ENCODE measurements at regions not wholly inside any gene's neighbourhood (a gene's known extent, or its start where the extent isn't known, plus 50 kb on each side); places are given as distances from the start of the nearest gene placed in this dataset.
"Not testable (repeated sequence)": the region's sequence is repeated elsewhere in the genome, so short reads cannot be mapped to it uniquely, and the experiment has no call there.

DNA sequence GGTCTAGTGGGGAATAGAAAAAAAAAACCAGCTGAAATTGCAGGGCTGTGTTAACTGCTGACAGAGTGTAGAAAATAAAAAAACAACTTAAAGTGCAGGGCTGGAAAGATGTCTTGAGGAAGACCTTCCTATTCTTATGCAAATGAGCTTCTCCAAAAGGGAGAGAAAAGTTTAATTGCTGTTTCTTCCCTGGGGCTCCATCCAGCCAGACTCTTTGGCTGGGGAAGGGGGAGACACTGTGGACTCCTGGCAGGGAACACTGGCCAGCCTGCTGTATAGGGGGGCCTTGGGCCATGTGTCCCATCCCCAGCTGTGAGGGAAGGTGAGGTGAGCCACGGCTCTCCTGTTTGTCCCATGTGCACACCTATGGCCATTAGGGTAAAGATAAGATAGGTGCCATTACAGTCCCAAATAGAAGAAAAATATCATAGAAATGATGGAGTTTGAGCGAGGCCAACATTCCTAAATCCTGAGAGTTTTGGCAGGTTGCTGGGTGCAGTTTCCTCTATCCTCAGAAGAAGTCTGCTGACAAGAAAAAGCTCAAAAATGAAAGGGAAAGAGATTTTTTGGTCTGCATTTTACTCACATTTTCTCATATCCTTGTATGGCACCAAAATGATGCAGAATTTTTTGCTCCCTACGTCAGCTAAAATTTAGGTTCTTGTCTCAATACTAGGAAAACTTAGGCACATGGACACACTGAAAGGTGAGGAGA lies 901.7 kb downstream of the PLOD2 start:
- no peak for DNase-seq (ENCODE audit: low read depth)

DNA sequence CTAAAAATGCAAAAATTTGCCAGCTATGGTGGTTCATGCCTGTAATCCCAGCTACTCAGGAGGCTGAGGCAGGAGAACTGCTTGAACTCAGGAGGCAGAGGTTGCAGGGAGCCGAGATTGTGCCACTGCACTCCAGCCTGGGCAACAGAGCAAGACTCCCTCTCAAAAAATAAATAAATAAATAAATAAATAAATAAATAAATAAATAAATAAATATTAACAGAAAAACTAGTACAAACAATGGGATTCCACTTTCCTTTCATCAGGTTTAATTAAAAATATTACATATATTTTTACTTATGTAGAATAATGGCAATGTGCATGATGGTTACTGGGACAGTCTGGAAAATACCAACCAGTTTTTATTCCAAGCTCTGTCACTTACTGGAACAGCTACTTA lies 897.5 kb downstream of the PLOD2 start:
- DNase-seq (ENCODE audit: low read depth): not testable (repeated sequence)

DNA sequence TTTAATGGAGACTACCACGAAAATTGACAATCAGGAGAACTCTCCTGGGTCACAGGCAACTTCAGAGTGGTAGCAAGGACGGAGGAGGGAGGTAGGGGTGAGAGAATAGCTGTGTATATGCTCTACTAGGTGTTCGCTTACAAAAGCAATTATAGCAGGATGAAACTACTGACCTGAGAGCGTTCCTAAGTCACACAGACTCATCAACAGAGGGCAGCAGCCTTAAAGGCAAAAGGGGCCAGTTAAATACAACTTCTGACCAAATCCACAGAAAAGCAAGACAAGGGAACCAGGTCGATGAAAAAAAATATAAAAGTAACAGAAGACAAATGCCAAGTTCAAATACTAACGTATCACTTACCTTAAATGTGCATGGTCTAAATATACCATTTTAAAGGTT lies 894.6 kb downstream of the PLOD2 start:
- no peak for DNase-seq (ENCODE audit: low read depth)

DNA sequence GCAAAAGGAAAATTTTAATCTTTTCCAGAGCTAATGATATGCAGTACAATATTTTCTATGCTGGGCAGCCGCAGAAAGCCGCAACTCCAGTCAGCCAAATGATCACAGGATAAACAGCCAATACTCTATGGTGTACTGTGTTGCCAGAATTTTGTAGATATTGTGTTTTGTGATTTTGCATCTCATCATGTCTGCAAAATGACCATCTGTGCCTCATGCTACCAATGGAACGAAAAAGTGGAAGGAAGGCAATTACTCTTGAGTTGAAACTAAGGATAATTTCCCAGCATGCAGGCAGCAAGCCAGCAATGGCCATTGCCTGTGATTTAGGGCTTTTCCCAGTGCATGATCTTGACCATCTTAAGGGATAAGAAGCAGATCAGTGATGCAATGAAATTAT lies 891.9 kb downstream of the PLOD2 start:
- no peak for DNase-seq (ENCODE audit: low read depth)

DNA sequence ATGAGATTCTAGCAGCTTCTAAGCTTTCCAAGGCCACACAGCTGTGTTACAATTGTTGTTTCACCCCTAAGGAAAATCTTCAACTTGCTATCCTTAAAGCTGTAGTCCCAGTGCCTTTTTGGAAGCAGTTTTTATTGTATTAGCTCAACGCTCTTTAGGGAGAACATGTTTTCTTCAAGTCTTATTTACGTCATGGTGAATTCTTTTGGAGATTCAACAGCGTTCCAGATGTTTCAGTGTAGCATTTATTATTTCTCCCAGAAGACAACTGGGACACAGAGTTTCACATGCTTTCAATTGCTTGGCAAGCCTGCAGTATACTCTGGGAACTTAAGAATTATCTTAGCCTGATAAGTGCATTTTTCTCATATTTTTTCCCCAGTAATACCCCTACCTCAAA lies 888.3 kb downstream of the PLOD2 start:
- no peak for DNase-seq (ENCODE audit: low read depth)

DNA sequence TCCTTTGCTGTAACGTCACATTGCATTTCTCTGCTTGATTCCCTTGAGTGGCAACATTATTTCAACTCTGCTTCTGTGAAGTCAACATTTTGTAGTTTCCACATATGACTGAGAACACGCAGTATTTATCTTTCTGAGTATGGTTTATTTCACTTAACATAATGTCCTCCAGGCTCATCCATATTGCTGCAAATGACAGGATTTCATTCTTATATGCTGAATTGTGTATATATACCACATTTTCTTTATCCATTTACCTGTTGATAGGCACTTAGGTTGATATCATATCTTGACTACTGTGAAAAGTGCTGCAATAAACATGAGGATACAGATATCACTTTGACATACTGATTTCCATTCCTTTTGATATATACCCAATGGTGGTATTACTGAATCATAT lies 878.5 kb downstream of the PLOD2 start:
- DNase-seq (ENCODE audit: low read depth): no peak

DNA sequence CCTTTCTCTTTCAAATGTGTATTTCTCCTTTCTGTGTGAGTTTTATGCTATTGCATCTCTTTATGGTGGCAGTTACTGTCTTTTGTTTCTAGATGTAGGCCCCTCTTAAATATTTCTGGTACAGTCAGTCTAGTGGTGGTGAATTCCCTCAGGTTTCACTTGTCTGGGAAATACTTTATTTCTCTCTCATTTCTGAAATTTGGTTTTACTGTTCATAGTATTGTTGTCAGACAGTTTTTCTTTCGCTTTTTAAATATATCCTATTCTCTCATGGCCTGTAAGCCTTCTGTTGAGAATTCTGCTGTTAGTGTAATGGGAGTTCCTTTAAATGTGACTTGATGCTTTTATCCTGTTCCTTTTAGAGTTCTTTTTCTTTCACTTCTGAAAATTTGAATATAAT lies 874.0 kb downstream of the PLOD2 start:
- no peak for DNase-seq (ENCODE audit: low read depth)

DNA sequence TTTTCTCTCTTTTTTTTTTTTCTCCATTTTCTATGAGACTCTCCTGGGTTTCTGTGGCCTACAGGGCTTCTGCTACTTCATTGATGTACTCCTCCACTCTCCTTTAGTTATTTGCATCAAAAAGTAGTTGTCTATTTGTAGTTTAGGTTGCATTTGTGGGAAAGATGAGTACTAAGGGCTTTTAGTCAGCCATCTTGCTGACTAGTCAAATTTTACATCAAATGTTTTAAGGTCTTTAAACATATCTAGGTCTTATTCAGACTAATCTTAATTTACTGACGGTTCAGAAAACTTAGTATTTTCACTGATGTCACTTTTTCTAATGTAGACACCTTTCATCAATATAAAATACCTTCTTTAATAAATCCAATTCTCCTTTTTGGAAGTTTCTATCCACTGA lies 871.0 kb downstream of the PLOD2 start:
- DNase-seq (ENCODE audit: low read depth): no peak

DNA sequence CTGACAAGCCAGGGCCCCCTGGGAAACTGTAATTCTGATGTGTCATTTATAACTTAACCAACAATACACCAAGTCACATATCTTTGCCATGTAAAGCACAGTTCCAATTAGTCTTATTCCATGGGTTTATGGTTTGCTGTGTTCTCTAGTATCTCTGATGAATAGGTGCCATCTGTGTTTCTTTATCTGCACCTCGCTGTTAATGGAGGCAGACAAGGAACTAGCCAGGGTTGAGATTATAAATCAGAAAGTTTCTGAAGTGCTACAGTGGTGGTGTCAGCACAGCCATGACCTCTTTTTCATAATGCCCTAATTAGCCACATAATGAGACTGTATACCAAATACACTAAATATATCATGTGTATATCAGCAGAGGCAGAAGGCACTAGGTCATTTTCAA lies 866.4 kb downstream of the PLOD2 start:
- DNase-seq (ENCODE audit: low read depth): no peak

DNA sequence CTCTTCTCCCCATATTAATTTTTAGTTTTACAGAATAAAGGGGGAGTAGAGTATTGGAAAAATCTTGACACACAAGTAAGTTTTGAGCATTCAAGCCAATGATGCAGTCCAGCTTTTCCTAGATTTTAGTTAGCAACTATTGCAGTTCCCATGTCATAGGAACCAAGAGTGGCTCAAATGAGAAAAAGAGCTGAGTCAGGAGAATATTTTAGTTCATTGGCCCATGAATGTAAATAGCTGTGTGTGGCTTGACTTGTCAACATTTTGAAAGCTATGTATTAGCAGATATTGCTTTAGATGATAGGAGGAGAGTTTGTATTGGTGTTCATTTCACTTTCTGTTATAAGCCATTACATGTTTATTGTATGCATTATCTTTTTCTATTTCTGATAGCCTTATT lies 853.7 kb downstream of the PLOD2 start:
- no peak for DNase-seq (ENCODE audit: low read depth)

DNA sequence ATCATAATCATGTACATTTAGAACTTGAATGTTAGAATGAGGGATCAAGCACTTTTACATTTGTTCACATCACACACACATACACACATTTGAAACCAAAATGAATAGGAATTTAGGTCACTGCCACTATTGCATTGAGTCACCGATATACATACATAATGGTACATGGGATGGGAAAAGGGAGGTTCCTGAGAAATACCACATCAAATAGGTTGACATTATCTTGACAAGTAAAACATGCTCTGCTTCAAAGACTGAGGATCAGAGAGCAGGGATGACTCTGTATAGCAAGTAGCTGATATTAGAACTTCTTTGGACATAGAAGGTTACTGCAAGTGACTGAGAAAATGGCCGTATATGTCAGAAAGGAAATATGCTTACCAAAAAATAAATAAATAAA lies 847.2 kb downstream of the PLOD2 start:
- no peak for DNase-seq (ENCODE audit: low read depth)

DNA sequence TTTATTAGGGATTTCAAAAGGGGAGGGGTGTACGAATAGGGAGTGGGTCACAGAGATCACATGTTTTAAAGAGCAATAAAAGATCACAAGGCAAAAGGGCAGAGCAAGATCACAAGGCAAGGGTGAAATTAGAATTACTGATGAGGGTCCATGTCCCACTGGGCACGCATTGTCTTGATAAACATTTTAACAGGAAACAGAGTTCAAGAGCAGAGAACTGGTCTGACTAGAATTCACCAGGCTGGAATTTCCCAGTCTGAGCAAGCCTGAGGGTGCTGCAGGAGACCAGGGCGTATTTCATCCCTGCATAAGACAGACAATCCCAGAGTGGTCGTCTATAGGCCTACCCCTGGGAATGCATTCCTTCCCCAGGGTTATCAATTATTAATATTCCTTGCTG lies 844.7 kb downstream of the PLOD2 start:
- not testable (repeated sequence) for DNase-seq (ENCODE audit: low read depth)

DNA sequence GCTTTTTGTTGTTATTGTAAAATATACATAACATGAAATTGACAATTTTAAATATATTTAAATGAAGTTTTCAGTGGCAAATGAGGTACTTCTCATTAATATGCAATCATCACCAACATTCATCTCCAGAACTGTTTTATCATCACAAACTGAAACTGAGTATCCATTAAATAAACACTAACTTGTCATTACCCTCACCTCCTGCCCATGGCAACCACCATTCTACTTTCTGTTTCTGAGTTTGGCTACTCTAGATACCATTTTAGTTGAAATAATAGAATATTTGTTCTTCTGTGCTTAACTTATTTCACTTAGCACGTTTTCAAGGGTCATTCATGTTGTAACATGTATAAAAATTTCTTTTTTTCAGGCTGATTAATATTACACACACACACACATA lies 834.3 kb downstream of the PLOD2 start:
- no peak for DNase-seq (ENCODE audit: low read depth)

DNA sequence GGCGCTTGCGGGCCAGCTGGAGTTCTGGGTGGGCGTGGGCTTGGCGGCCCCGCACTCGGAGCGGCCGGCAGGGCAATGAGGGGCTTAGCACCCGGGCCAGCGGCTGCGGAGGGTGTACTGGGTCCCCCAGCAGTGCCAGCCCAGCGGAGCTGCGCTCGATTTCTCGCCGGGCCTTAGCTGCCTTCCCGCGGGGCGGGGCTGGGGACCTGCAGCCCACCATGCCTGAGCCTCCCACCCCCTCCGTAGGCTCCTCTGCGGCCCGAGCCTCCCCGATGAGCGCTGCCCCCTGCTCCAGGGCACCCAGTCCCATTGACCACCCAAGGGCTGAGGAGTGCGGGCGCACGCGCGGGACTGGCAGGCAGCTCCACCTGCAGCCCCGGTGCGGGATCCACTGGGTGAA lies 827.6 kb downstream of the PLOD2 start:
- not testable (repeated sequence) for DNase-seq (ENCODE audit: low read depth)

DNA sequence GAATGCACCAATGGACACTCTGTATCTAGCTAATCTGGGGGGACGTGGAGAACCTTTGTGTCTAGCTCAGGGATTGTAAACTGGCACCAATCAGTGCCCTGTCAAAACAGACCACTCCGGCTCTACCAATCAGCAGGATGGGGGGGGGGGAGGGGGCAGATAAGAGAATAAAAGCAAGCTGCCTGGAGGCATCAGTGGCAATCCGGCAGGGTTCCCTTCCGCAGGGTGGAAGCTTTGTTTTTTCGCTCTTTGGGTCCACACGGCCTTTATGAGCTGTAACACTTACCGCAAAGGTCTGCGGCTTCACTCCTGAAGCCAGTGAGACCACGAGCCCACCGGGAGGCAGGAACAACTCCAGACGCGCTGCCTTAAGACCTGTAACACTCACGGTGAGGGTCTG lies 827.1 kb downstream of the PLOD2 start:
- peak; percentile 3 for DNase-seq (ENCODE audit: low read depth)

DNA sequence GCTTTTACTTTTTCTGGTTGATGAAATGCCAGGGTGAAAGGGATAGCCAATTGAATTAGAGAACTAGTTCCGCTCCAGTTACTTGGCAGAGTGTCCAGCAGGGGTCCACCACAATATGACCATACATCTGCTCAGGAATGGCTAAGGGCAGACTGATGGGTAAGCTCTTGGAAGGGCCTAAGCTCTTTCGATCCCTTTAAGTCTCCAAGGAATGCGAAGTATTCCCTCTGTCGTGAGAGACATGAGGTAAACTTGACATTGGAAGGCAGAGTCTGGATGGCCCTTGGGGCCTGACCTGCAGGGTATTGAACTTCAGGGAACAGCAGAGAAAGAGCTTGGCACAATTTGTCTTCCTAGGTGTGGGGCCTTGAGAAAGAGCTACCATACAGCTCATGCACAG lies 805.8 kb downstream of the PLOD2 start:
- DNase-seq (ENCODE audit: low read depth): no peak

DNA sequence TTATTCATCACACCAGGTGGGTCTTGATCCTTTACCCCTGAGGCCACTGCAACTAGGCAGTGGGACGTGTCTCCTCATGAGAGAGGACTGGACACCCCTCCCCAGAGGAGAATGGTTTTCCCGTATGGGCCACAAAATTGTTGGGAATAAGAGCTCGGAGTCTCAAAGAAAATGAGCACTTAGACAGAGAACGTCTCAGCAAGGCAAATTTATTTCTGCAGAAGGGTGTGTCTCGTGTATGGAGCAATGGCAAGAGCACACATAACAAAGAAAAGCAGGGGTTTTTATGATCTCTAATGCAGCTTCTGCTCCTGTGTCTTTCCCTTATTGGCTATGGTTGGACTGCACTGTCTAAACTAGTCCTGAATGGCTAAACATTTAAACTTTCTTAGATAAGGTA lies 803.5 kb downstream of the PLOD2 start:
- DNase-seq (ENCODE audit: low read depth): no peak

DNA sequence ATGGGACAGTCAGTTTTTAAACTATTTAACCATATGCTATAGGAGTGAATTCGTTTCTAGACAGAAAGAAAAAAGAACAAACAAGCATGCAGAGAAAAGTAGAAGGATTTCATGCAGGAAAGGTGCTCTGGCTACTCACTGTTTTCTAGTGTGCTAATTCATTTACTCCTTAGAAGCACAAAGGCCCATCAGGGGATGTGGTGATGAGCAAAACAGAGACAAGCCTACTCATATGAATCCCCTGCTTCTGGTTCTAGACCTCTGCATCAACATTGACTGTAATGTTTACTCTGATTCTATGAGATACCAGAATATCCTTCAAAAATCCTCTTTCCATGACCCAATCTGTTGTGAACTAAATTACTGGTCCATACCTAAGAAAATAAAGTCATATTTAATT lies 801.9 kb downstream of the PLOD2 start:
- DNase-seq (ENCODE audit: low read depth): no peak

DNA sequence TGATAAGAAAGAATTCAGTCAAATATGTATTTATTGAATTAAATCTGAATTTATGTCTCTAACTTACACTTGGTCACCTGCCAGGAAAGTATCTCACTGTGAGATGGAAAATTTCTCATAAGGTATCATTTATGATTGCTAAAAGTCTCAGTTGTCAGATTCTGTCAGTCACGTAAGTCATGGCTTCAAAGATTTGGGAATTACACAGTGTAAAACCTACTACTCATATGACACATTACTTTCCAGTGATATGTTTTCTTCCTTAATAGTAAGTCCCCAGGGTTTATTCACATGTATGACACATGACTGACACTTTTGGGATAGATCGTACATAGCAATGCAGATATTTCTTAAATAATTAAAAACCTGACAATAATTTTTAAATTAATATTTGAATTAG lies 792.2 kb downstream of the PLOD2 start:
- no peak for DNase-seq (ENCODE audit: low read depth)

DNA sequence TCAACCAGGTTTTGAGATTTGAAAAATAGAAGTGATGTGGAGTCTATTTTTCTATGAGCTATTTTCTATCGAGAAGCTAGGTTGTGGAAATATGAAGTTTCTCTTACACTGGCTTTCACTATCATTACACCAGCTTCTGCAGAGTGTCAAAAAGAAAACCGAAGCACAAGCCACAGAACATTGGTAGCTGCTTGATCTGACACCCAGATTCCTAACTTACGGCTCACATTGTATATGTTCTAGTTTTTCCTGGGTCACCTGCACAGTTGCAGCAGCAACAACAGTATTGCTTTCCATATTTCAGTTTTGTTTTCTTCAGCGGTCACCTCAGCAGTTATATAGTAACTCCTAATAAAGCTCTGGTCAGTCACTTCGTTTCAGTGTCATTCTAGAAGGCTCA lies 790.1 kb downstream of the PLOD2 start:
- no peak for DNase-seq (ENCODE audit: low read depth)

DNA sequence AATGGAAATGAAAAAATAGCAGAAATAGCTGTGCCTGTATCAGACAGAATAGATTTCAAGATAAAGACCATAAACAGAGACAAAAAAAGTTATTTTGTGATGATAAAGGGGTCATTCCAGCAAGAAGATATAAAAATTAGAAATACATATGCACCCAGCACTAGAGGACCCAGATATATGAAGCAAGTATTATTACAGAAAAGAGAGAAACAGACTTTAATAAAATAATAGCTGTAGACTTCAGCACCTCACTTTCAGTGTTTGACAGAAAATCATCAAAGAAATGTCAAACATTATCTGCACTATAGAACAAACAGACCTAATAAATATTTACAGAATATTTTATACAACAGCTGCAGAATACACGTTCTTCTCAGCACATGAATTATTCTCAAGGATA lies 783.7 kb downstream of the PLOD2 start:
- no peak for DNase-seq (ENCODE audit: low read depth)

DNA sequence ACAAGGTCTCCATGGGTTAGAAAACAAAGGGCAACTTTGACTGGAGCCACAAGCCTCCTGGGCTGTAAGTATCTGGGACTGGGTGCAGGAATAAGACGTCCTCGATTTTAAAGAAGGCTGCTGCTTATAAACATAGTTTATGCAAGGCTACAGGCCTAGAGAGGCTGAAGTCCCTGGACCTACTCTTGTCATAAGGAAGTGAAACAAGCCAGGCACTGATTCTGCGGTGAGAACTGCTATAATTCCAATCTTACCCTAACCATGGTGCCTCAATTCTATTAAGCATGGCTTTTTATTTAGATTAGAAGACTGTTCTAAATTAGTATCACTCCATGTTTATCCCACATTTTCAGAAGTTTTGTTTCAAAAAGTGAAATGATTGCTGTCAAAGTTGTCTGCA lies 777.6 kb downstream of the PLOD2 start:
- no peak for DNase-seq (ENCODE audit: low read depth)

DNA sequence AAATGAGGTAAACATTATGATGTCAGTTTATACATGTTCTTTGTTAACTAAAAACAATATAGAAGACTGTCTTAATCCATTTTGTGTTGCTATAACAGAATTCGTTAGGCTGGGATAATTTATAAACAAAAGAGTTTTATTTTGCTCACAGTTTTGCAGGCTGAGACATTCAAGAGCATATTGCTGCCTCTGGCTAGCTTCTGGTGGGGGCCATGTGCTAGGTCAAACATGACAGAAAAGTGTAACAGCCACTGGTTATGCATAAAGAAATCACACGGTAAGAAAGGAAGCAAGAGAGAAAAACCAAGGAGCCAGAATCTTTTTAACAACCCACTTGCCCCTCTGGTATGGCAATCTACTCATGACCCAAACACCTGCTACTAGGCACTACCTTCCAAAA lies 776.7 kb downstream of the PLOD2 start:
- DNase-seq (ENCODE audit: low read depth): no peak

DNA sequence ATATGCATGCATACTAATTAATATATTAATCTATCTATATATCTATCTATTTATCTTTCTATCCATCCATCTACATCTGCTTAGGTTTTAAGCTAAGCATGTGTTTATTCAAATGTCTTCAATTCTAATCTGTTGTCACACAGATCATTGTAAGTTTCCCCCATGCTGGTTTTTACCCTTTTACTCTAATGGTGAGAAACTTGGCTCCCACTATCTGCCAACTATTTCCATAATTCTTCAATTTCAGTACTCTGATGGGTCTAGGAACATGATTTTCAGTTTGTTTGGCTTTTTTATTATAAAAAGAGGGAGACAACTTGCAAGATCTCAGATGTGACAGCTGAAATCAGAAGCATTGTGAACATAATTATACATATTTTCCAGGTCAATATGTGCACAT lies 773.8 kb downstream of the PLOD2 start:
- no peak for DNase-seq (ENCODE audit: low read depth)

DNA sequence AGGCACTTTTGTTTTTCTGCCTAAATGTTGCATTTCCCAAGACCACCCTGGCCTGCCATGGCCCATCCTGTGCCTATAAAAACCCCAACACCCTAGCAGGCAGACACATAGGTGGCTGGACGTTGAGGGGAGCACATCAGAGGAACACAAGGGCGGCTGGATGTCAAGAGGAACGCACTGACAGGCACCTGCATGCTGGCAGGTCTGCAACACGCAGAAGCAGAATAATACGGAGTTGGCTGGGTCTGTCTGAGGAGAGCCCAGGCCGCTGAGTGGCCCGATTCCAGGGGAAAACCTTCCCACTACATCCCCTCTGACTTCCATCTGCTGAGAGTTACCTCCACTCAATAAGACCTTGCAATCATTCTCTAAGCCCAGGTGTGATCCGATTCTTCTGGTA lies 765.6 kb downstream of the PLOD2 start:
- no peak for DNase-seq (ENCODE audit: low read depth)

Measured in RPMI7951 (cell line).